Stimulated activated CD4-positive, alpha-beta T cell treated with anti-CD3 and anti-CD28 coated beads, Interleukin-2, amount 100 ng/mL, for 4 hours (primary cell): ENCODE measurements at regions not wholly inside any gene's neighbourhood (a gene's known extent, or its start where the extent isn't known, plus 50 kb on each side); places are given as distances from the start of the nearest gene placed in this dataset.
"Not testable (repeated sequence)": the region's sequence is repeated elsewhere in the genome, so short reads cannot be mapped to it uniquely, and the experiment has no call there.

Source experiments
- DNase-seq: peaks from one replicate; pipeline ENCODE4 v3.0.0-alpha.2; 2020; ENCODE audit warnings: low read depth

DNA sequence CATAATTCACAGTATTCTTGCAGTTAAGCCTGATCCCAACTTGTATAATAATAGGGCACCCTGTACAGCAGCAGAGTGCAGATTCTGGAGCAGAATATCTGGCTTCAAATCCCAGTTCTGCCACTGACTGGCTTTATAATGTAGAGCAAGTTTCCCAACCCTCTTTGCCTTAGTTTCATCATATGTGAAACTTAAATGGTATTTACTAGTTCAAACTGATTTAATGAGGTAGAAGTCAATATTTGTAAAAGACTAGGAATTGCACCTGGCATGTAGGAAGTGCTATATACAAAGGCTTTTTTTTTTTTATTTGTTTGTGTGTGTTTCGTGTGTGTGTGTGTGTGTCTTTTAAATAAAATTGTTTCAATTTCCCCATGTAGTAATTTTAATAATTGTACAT lies 125.9 kb downstream of the CCER1 start:
- DNase-seq = no peak

DNA sequence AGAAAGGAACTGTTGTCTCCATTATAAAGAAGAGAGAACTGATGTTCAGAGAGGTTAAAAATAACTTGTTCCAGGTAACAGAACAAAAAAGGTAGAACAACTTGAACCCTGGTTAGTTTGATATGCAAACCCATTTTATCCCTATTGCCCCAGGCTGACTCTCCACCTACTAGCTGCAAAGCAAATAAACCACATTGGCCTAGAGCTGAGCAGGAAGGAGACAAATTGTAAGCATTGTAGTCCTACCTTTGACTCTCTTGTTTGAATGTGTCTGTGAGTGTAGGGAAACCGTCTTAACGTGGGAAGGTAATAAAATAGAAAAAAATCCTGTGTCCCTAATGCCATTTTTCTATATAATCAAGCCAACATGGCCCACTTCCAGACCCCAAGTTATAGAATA lies 126.4 kb downstream of the CCER1 start:
- no peak for DNase-seq

DNA sequence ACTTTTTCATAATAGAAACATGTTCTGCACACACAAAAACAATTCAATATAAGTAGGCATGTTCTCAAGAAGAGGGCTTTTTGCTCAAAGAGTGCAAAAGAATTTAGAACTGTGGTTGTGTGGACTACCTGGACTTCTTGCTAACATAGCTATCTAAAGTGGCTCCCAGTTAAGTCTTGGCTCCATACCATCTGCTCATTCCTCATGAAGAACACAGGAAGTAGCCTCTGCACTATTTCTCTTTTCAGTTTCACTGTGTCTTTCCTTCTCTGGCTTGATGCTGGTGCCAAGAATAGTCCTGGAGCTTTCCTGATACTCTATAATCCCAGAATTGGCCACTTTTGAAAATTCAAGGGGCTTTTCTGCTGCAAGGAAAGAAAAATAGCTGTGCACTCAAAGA lies 127.4 kb downstream of the CCER1 start:
- no peak for DNase-seq

DNA sequence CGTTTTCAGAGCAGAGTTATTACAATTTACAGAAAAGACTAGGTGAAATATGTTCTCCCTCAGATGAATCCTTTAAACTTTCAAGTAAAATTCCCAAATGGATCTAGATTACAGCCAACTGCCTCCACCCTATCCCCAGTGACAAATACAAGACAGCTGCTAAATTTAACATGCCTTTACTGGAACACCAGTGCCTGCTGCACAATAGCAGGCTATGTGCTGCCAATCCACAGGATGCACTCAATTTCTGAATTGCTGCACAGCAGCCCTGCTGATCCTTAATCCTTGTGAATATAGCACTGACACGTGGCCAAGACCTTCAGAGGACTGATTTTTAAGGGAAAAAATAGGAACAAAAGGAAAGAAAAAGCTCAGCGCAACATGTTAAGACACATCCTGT lies 128.9 kb downstream of the CCER1 start:
- DNase-seq = no peak

DNA sequence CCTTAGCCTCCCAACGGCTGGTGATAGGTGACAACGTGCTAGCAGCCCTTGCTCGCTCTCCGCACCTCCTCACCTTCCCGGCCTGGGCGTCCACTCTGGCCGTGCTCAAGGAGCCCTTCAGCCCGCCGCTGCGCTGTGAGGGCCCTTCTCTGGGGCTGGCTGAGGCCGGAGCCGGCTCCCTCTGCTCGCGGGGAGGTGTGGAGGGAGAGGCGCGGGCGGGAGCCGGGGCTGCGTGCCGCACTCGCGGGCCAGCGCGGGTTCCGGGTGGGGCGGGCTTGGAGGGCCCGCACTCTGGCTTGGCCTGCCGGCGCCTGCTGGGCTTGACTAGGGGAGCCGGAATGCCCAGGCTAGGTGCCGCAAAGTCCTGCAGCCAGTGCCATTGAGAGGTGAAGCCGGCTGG lies 131.1 kb downstream of the CCER1 start:
- DNase-seq = no peak

DNA sequence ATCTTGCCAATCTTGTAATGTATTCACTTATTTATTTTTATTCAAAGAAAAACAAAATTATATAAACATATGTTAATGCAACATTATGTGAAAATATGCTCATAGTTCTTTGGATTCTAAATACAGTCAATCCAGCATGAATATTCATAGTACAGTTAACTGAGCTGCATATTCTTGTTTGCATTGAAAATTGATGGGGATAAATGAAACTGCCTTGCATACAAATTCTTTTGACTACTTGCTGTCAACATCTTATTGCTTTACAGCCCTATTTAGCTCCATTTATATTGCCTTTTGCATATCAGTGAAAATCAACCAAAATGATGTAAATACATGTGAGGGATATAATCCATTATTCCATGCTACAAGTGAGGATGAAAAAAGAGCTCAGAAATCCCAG lies 135.3 kb downstream of the CCER1 start:
- DNase-seq = no peak

DNA sequence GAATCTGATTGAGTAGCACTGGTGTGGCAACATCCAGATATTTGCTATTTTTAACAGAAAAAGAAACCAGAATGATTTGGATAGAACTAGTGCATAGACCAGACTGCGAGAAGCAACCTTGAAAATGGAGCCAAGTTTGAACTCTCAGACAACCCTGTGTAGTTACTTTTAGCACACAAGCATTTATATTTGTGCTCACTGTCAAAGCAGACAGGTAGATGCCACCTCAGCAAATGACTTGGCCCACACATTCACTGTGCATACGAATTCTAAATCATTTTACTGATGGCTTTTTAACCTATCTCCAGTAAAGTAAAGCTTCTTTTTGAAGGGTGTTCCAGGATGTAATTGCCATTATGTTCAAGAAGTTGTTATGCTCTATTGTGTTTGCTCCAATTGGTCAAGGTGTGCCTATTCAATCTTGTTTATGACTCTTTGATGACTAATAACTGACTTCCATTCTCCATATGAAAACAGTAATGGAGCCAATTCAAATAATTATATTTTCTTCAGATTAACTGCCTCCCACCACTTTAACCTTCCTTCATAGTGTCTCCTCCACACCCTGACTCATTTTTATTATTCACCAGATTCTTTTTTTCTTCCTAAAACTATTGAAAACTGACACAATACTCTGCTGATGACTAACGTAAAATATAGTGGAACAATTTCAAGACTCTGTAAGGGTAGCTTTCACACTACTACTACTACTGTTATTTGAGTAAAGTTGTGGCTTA lies 138.5 kb downstream of the CCER1 start:
- no peak for DNase-seq

DNA sequence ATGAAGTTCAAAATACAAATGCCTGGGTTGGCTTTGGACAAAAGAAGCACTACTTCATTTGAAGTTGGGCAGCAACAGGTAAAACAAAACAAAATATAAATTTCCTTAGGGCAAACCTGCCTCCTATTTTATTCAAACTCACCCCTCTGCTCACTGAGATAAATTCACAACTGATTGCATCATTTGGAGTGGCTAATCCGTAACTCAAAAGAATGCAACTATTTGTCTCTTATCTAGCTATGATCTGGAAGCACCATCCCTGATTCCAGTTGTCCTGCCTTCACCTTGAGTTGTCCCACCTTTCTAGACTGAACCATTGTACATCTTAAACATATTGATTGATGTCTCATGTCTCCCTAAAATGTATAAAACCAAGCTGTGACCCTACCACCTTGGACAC lies 145.0 kb downstream of the CCER1 start:
- no peak for DNase-seq

DNA sequence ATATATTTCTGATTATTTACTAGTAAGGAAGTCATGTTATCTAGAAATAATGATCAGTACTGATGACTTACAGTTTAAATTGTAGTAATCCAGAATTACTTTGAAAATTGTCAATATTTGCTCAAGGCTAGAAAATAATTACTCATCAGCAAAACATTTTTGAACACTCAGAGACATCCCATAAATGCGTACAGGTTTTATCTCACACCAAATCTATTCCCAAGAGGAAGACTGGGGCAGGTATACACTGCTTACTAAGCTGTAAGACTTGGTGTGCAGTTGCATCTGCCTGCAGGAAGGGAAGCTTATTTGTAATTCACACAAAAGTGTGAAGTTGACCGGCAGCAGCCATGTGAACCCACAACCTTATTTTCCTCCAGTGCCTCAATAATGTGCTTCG lies 146.4 kb downstream of the CCER1 start:
- no peak for DNase-seq

DNA sequence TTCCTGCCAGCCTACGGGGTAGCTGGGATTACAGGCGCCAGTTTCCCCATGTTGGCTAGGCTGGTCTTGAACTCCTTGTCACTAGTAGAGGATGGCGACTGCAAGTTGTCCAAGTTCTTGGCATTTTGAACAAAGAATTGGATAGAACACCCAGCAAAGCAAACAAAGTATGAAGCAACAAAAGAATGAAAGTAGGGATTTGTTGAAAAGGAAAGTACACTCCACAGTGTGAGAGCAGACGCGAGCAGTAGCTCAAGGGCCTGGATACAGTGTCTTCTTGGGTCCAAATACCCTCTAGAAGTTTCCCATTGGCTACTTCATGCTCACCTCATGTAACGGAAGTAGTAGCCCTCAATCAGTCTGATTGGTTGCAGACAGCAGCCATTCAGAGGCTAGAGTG lies 152.2 kb downstream of the CCER1 start:
- no peak for DNase-seq

DNA sequence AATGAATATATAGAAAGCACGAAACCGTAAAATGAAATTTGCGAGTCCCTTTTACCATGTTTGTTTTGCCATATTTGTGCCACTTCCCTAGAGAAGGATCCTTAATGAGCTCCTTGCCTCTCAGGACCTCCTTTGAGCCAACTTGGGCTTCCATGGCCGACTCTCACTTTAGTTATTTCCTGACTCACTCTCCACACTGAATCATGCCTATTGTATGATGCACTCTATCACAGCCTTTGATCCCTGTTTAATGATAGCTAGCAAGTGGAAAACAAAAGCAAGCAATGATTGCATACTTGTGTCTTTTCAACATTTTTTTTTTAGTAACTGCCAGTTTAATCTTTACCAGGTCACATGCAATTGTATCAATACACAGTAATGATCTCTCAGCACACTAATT lies 153.2 kb downstream of the CCER1 start:
- no peak for DNase-seq

DNA sequence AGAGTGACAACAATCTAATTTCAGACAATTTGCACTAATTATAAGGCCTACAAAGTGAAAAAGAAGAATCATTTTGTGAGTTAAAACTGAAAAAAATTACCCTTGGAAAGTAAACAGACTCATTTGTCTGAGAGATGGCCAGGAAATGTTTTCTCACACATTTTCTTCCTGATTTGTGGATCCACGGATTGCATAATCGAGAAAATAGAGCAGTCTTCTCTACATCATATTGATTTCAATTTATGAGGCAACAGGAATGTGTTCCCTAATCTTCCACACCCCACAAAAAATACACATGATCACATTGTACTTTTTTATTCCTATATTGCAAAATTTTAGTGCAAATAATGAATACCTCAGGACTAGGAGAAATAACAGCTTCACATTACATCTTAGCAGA lies 160.8 kb downstream of the CCER1 start:
- no peak for DNase-seq

DNA sequence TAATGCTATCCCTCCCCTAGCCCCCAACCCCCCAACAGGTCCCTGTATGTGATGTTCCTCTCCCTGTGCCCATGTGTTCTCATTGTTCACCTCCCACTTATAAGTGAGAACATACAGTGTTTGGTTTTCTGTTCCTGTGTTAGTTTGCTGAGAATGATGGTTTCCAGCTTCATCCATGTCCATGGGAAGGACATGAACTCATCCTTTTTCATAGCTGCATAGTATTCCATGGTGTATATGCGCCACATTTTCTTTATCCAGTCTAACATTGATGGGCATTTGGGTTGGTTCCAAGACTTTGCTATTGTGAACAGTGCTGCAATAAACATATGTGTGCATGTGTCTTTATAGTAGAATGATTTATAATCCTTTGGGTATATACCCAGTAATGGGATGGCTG lies 162.3 kb downstream of the CCER1 start:
- DNase-seq = not testable (repeated sequence)

DNA sequence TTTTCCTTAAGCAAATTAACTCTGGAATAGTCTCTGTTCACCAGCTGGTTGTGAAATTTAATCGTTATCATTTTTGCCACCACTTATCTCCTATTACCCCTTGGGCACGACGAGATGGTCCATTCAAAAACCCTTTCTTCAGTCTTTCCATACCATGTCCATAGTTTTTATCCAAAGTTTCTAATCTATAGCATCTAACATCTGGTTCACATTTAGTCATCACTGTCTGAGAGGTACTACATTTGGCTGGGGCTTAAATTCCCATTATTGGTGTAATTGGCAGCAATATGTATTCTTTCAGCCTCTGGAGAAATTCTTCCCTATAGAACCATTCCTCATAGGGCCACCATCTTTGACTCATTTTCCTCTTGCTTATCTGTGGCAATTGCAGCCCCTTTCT lies 163.5 kb downstream of the CCER1 start:
- DNase-seq = no peak

DNA sequence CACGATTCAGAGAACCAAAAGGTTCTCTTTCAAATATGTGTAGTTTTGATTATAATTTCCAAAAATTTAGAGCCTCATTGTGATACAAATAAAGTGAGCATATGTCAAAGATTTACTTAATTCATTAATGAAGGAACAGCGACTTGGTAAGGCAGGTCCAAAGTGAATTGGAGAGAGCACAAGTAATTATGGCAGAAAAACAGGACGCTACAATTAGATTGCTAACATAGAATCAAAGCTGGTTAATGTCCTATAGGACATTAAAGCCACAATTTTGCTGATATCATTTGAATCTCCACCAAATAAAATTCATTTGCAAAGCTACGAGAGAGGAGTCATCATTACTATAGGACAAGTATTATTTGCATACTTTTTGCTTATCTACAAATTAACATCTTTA lies 164.2 kb downstream of the CCER1 start:
- DNase-seq = no peak

DNA sequence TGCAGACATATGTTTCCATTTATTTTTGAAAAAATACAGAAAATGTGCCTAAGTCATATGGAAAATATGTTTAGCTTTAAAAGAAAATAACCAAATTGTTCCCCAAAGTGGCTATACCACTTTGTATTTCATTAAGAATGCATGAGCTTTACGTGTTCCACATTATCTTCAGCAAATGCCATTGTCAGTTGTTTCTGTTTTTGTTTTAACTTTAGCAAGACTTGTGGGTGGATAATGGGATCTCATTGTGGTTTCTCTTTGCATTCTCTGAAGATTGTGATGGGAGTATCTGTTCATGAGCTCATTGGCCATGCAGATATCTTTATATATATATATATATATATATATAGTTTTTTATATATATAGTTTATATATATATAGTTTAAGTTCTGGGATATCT lies 181.5 kb downstream of the CCER1 start:
- no peak for DNase-seq

DNA sequence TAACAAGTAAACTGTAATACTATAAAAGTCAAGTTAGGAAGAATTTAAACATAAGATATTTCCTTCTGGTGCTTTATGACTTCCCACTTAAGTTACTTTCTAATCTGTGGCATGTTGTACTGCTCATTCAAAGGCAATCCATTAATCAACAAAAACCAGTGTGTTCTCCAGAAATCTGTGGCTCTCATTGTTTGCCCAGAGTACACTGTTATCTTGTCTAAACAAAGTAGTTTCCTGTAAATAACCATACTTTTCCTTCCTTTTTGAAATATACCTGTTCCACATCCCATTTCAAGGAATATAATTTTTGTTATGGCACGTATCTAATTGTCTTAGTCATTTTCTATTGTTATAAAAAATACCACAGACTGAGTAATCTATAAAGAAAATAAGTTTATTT lies 184.1 kb downstream of the CCER1 start:
- no peak for DNase-seq

DNA sequence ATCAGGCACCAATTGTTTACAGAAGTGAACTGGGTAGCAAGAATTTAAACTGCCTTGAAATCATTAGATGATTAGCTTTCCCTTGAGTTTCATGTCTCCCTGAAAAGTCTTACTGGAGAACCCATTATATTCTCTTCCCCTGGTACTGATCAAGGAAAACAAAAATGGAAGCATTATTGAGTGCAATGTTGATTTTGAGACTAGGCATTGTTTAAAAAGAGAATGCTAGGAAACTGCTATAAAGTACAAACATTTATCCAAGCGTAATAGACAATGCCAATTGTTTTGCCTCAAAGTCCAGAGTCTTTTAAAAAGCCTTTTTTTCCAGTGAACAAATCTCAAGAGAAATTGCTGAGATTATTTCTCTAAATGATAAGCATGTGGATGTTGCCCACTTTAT lies 197.0 kb downstream of the CCER1 start:
- DNase-seq = no peak

DNA sequence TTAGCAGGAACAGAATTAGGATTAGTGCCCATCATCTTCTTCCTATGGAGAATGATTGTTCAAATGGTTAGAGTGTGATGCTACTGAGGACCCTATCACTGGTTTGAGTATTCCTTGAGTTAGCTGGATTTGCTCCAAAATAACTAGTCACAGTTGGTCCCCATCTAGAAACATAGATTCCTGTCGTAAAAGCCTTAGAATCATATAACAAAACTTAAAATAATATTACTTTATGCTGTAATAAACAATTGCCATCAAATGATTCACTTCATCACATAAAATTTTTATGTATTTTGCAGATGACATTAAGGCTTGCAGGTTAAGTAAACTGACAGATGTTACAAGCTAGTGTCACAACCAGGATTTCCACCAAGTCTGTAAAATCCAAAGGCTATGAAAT lies 209.8 kb downstream of the CCER1 start:
- no peak for DNase-seq

DNA sequence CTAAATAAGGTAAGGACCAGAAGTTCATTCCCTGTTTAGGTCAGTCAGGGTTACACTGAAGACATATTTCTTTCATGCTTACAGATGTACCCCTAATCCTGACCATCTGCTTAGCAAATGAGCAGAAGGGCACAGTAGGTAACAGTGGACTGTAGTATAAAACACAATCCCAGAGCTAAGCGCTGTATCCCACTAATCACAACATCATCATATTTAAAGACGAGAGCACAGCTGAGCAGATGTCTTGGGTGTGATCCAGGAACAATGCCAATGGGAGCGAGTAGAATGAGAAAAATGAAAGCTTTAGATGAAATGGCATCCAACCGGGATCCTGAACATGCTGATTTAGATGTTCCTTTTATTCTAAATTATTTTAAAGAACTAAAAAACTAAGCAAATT lies 213.4 kb downstream of the CCER1 start:
- DNase-seq = no peak

DNA sequence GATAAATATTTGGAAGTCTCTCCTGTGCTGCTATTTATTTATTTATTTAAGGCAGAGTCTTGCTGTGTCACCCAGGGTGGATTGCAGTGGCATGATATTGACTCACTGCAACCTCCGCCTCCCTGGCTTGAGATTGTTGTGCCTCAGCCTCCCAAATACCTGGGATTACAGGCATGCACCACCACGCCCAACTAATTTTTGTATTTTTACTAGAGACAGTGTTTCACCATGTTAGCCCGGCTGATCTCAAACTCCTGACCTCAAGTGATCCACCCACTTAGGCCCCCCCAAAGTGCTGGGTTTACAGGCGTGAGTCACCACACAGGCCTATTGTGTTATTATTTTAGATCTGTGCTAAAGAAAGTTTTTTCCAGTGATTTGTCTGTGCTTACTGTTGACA lies 225.2 kb downstream of the CCER1 start:
- no peak for DNase-seq

DNA sequence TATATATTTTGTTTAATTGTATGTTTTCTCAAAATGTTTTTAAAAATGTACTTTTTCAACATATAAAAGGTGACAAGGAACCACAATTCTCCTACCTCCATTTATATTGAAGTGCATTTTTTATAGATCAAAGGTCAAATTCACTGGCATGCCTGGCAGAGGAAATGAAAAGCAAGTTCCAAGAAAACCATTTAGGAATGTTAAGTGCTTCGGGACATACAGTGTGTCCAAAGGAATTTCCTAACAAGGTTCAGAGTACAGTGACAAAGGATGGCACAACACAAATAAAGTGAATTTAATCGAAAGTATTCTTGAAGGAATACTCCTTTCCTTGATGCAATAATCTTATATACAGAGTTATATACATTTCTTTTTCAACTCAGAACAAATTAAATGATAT lies 242.3 kb downstream of the CCER1 start:
- no peak for DNase-seq

DNA sequence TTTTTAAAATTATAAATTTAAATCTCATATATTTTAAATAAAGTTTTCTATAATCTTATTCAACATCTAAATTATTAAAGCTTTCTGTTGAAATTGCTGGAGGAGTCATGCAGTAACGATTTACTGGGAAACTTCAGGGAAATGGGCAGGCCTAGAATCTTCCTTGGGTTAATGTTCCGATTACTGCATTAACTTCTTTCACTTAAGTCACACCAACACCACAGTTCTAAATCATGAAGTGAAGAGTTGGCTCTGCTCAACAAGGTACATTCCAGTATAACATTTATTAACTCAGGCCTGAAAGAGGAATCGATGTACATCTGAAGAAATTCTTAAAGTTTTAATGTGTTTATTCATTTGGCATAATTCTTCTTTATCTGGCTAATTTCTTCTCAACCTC lies 244.3 kb downstream of the CCER1 start:
- DNase-seq = no peak

DNA sequence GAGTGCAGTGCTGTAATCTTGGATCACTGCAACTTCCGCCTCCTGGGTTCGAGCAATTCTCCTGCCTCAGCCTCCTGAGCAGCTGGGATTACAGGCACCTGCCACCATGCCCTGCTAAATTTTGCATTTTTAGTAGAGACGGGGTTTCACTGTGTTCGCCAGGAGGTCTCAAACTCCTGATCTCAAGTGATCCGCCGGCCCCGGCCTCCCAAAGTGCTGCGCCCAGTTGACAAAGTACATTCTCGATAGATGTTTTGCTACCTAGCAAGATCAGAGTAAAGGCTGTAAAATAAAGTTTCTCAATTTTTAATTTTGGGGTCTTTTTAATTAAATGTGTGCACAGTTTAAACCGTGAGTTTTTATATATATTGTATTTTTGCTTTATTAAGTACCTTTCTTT lies 248.9 kb downstream of the CCER1 start:
- no peak for DNase-seq

DNA sequence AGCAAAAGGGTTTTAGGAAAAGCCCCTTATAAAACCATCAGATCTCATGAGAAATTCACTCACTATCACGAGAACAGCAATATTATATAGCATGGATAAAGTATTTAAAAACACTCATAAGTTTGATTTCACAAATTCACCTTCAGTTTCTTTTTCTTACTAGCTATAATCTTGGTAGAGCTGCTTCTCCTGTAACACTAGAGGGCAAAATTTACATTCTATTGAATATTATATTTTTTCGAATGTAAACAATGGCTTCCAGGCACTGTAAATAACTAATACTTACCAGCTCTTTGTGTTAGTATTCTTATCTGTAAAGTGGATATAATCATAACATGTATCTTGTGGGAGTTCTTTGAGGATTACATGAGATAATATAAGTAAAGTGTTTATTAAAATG lies 259.6 kb downstream of the CCER1 start:
- no peak for DNase-seq
